22Rv1 (cell line): ENCODE measurements at regions not wholly inside any gene's neighbourhood (a gene's known extent, or its start where the extent isn't known, plus 50 kb on each side); places are given as distances from the start of the nearest gene placed in this dataset.

Experiments
- CTCF ChIP-seq: fragments of 450-650 bp; IDR thresholded peaks from 2 replicates; pipeline ENCODE4 v1.5.1; 2017; ENCODE audit warnings: mild to moderate bottlenecking
- ZFX ChIP-seq: fragments of 450-650 bp; IDR thresholded peaks from 2 replicates; pipeline ENCODE4 v1.6.1; 2017; ENCODE audit warnings: antibody characterized with exemption, borderline replicate concordance

- TF ChIP-seq CTCF, result no peak
- no peak for TF ChIP-seq ZFX
Measured at GRCh38 chr3:83500422-83500821, 1458.4 kb upstream of the CADM2 start.
